ENCODE measurements at regions not wholly inside any gene's neighbourhood (a gene's known extent, or its start where the extent isn't known, plus 50 kb on each side); places are given as distances from the start of the nearest gene placed in this dataset.

DNA sequence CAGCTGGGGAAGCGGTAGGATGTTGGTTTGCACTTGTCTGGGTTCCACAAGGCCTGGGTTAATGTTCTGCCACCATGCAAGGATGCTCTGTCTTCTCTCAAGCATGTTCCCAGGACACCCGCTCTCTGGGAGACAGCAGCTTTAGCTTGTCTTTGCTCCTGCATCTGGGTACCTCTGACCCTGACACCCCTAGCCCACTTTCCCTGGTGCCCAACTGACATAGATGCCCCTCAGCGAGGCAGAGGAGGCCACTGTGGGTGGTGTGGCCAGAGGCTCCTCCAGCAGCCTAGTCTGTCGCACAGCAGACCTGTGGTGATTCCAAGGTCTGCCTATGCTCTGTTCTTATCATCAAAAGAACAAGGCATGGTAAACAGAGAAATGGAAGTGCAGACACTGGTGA lies 83.6 kb upstream of the ALDH1L1 start:
- 94% methylated on average over 3 of the region's 4 CpGs for WGBS (ENCODE audit: missing lambda C conversion rate)
- FAIRE-seq: no peak
- H3K4me3 ChIP-seq: no peak overlapping the region
- ATAC-seq: no peak
- ChIA-PET POLR2A (no interaction called here), CTCF (interaction anchor here (0.8 to 0.9 kb wide), 2 partner anchors 10 to 18 kb away, joined by 3 read pairs; no protein-coding TSS in a partner anchor)
- no peak overlapping the region for H3K27ac ChIP-seq
- no peak for DNase-seq (ENCODE audit: low read depth in 1 of 2, low spot score in 1 of 2)
- no peak for TF ChIP-seq MYC (IDR thresholded peaks at IDR 0.05; ENCODE audit: borderline replicate concordance, low read length)
- no peak for TF ChIP-seq EHMT2 (IDR thresholded peaks at IDR 0.05; ENCODE audit: low read depth)
- TF ChIP-seq BHLHE40 (IDR thresholded peaks at IDR 0.05; ENCODE audit: low read depth, low read length): no peak
- H3K4me1 ChIP-seq: peaks cover 22% of the 10 kb centered on the region
- H3K9me3 ChIP-seq: no peaks in the 10 kb centered on the region
- no peak overlapping the region for H3K4me2 ChIP-seq

DNA sequence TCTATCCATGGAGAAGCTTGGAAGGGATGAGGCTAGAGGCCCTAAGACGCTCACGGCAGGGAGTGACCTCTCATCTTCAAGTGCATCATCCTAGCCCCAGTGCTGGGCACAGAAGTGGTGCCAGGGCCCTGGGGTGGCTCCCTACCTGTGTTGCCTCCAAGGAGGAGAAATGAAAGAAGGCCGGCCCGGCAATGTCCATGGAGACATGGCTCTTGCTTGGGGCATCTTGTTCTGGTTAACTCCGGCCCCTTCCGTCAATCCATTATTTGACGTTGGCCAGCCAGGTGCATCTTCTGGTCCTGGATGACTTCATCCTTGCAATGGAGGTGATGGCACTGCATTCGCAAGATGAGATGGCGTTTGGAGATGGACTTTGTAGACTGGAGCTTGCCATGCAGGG lies 83.2 kb upstream of the ALDH1L1 start:
- CTCF ChIA-PET: interaction anchor here (0.8 to 0.9 kb wide), 2 partner anchors 10 to 18 kb away, joined by 3 read pairs; no protein-coding TSS in a partner anchor

DNA sequence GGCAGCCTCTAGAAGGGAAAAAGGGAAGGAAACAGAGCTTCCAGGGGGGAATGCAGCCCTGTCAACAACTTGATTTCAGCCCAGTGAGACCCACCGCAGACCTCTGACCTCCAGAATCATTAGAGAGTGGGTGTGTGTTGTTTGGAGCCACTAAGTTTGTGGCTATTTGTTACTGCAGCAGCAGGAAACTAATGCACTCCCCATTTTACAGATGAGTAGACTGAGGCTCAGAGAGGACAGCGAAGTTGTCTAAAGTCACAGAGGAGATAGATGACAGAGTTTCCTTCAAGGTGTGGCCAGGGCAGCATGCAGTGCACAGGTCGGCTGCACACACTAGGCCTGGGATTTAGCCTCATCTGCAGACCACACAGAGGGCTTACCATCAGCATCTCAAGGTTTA lies 81.8 kb upstream of the ALDH1L1 start:
- H3K9me3 ChIP-seq: no peaks in the 10 kb centered on the region
- 54% methylated on average over 3 of the region's 3 CpGs for WGBS (ENCODE audit: missing lambda C conversion rate)
- H3K4me2 ChIP-seq: no peak overlapping the region
- ChIA-PET POLR2A (no interaction called here), CTCF (interaction anchor here (1.6 kb wide), 1 partner anchor 126 kb away, joined by 3 read pairs; no protein-coding TSS in a partner anchor)
- no peak for TF ChIP-seq MYC (IDR thresholded peaks at IDR 0.05; ENCODE audit: borderline replicate concordance, low read length)
- no peak overlapping the region for H3K4me3 ChIP-seq
- no peak overlapping the region for H3K27ac ChIP-seq
- DNase-seq (ENCODE audit: low read depth in 1 of 2, low spot score in 1 of 2) (no peak), FAIRE-seq (no peak), ATAC-seq (no peak)
- H3K4me1 ChIP-seq: peaks cover 16% of the 10 kb centered on the region

More for the DNA sequence above, 83.2 kb upstream of the ALDH1L1 start:
- Histone ChIP-seq H3K27ac (no peak overlapping the region), H3K4me1 (peaks cover 22% of the 10 kb centered on the region), H3K4me3 (no peak overlapping the region), H3K4me2 (no peak overlapping the region), H3K9me3 (no peaks in the 10 kb centered on the region)
- TF ChIP-seq PHF8 (IDR thresholded peaks at IDR 0.05; ENCODE audit: borderline replicate concordance, low read depth): no peak
- TF ChIP-seq RARB (CRISPR knock-in tag; IDR thresholded peaks at IDR 0.05): no peak
- TF ChIP-seq HOXB5 (CRISPR knock-in tag; IDR thresholded peaks at IDR 0.05): no peak
- WGBS (ENCODE audit: missing lambda C conversion rate): 92% methylated on average over 8 of the region's 9 CpGs
- no peak for ATAC-seq
- FAIRE-seq: no peak
- POLR2A ChIA-PET: no interaction called here
- no peak for DNase-seq (ENCODE audit: low read depth in 1 of 2, low spot score in 1 of 2)

DNA sequence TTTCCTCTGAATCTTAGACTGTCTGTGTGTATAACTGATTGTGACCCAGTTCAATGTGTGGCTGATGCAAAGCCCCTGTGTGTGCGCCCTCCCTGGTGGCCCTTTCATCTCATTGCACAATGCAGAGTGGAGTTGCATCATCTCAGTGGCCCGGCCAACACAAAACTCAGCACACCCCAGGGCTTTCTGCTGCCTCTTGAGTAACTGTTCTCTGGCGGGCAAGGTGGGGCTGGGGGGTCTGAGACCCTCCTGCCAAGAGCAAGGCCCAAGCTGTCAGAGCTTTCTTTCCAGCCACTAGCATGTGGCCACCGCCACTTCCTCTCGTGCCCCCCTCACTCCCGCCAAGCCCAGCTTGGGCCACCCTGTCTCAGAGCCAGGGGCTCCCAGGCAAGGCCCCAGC lies 80.7 kb upstream of the ALDH1L1 start:
- ChIA-PET POLR2A (no interaction called here), CTCF (interaction anchor here (1.6 kb wide), 1 partner anchor 128 kb away, joined by 3 read pairs; no protein-coding TSS in a partner anchor)
- 85% methylated on average over 5 of the region's 6 CpGs for WGBS (ENCODE audit: missing lambda C conversion rate)
- FAIRE-seq: no peak
- no peak overlapping the region for H3K4me3 ChIP-seq
- 0 out of 3 replicates have a peak overlapping the region, but pooled peaks have one; percentile 17 for H3K4me2 ChIP-seq
- DNase-seq (ENCODE audit: low read depth in 1 of 2, low spot score in 1 of 2): no peak
- peak overlapping the region; percentile 60 to 83 for H3K27ac ChIP-seq
- H3K4me1 ChIP-seq: peaks cover 5% of the 10 kb centered on the region; the same call in 2 of the 3 replicates
- no peaks in the 10 kb centered on the region for H3K9me3 ChIP-seq
- TF ChIP-seq CBX8 (IDR thresholded peaks at IDR 0.05) (no peak), CEBPB (IDR thresholded peaks at IDR 0.05) (peak; percentile 65 to 87)
- no peak for ATAC-seq

DNA sequence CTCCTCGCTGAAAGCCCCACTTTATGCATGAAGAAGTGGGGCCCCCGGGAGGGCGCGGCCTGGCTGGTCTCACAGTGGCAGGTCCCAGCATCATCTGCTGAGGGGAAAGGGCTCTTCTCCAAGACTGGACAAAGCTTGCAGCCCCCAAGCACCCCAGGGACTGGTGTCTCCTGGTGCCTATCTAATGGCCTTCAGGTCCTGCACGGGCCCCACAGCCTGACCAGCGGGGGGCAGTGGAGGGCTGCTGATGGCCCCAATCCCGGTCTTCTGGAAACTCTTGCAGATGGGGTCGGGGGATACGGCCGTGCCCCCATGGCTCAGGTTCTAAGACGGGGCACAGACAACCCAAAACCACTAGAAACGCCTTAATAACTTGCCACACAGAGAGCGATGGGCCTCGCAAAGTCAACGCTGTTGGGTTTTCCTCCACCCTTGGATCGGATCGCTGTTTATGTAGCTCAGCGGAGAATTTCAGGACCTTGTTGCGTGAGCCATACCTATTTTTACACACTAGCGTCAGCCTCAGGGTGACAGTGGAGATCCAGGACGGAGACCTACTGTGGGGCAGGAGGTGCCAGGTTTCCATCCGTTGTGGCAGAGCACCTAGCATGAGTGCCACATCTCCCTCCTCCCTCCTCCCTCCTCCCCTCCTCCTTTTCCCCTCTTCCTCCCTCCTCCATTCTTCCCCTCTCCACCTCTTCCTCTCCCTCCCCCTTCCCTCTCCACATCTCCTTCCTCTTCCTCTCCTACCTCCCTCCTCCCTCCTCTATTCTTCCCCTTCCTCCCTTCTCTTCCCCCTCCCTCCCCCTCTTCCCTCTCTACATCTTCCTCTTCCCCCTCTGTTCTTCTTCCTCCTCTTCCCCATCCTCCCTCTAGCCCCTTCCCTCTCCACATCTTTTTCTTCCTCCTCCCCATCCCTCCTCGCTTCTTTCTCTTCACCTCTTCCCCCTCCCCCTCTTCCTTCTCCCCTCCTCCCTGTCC lies 79.3 kb upstream of the ALDH1L1 start:
- POLR2A ChIA-PET: no interaction called here
- Histone ChIP-seq H3K27ac (peak overlapping the region in 1 of 2 experiments; percentile 83; a peak in 3 of 6 replicates), H3K4me1 (peaks cover 5% of the 10 kb centered on the region; the same call in 2 of the 3 replicates), H3K9me3 (no peaks in the 10 kb centered on the region), H3K4me3 (no peak overlapping the region), H3K4me2 (no peak overlapping the region)
- peak in 1 of 2 experiments; percentile 78; a peak in 3 of 6 replicates for ATAC-seq
- TF ChIP-seq CEBPB (IDR thresholded peaks at IDR 0.05): no peak
- TF ChIP-seq FOSL2 (IDR thresholded peaks at IDR 0.05): no peak
- no peak for TF ChIP-seq FOSL2 (CRISPR knock-in tag; IDR thresholded peaks at IDR 0.05)
- TF ChIP-seq NFE2L2 (conservative IDR thresholded peaks at IDR 0.05; ENCODE audit: low read length): no peak
- peak; percentile 42 to 64; a peak in 3 of 5 replicates for TF ChIP-seq RAD21 (conservative IDR thresholded peaks at IDR 0.05 in 1 of 2, IDR thresholded peaks at IDR 0.05 in 1 of 2)
- no peak for TF ChIP-seq KDM1A (IDR thresholded peaks at IDR 0.05; ENCODE audit: low read depth)
- TF ChIP-seq, protein P1, sequence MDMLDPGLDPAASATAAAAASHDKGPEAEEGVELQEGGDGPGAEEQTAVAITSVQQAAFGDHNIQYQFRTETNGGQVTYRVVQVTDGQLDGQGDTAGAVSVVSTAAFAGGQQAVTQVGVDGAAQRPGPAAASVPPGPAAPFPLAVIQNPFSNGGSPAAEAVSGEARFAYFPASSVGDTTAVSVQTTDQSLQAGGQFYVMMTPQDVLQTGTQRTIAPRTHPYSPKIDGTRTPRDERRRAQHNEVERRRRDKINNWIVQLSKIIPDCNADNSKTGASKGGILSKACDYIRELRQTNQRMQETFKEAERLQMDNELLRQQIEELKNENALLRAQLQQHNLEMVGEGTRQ (IDR thresholded peaks at IDR 0.05): no peak
- 0 out of 3 replicates have a peak, but pooled peaks have one; percentile 22 for TF ChIP-seq SMC3 (IDR thresholded peaks at IDR 0.05)
- no peak for FAIRE-seq
- CTCF ChIA-PET: interaction anchor here (0.9 to 2.5 kb wide), 2 partner anchors 13 to 130 kb away, joined by 3 to 9 read pairs; no protein-coding TSS in a partner anchor
- DNase-seq (ENCODE audit: low read depth in 1 of 2, low spot score in 1 of 2): peak in 1 of 2 experiments; percentile 15
- 76% methylated on average over 18 of the region's 23 CpGs for WGBS (ENCODE audit: missing lambda C conversion rate)
